Panc1 (cell line): ENCODE measurements at regions not wholly inside any gene's neighbourhood (a gene's known extent, or its start where the extent isn't known, plus 50 kb on each side); places are given as distances from the start of the nearest gene placed in this dataset.

Source experiments
- ATAC-seq: fragments of 200-7000 bp; cut with Tn5 transposase; 2 replicates; pipeline ENCODE4 v1.9.1; 2020; ENCODE audit warnings: mild to moderate bottlenecking, moderate library complexity
- BruUV-seq: library from RNA; stranded (reverse); fragments of 400-500 nt; replicated peaks from 2 replicates; lab custom pipeline; 2021; lab: Mats Ljungman, UMichigan
- CTCF ChIA-PET: fragments of 300-600 bp; sonication (Branson Sonifier 250); formaldehyde crosslinking; loops from one replicate; lab custom pipeline; 2022; ENCODE audit warnings: antibody characterized with exemption; lab: Charles Lee
- POLR2A ChIA-PET: fragments of 300-600 bp; sonication (Branson Sonifier 250); formaldehyde crosslinking; loops from one replicate; lab custom pipeline; 2022; ENCODE audit warnings: antibody characterized with exemption; lab: Charles Lee
- DNase-seq: peaks from one replicate; pipeline ENCODE4 v3.0.0-alpha.2; 2010; ENCODE audit warnings: low read depth, low spot score
- H3K27ac ChIP-seq: 2 replicates; pipeline ENCODE4 v1.5.1; 2011; ENCODE audit warnings: mild to moderate bottlenecking, low read length, inconsistent platforms
- H3K27me3 ChIP-seq: fragments of 200-500 bp; sonication (Bioruptor generic); 2 replicates; pipeline ENCODE4 v1.6.0; 2014; ENCODE audit warnings: low read length, inconsistent platforms; ENCODE audit not compliant: control insufficient read depth, insufficient read depth
- H3K36me3 ChIP-seq: fragments of 200-500 bp; sonication (Bioruptor generic); 2 replicates; pipeline ENCODE4 v1.5.1; 2014; ENCODE audit warnings: inconsistent platforms, mild to moderate bottlenecking, low read length, moderate library complexity; ENCODE audit not compliant: control insufficient read depth, insufficient read depth
- H3K4me1 ChIP-seq: 2 replicates; pipeline ENCODE4 v1.5.1; 2011; ENCODE audit warnings: inconsistent platforms, mild to moderate bottlenecking, low read length, moderate library complexity; ENCODE audit not compliant: control insufficient read depth, insufficient read depth
- H3K4me3 ChIP-seq, 2 experiments: 2 replicates each; pipeline ENCODE4 v1.5.1; 2011 to 2012; ENCODE audit warnings: low read depth in 2 of 2, low read length in 2 of 2, mild to moderate bottlenecking in 2 of 2, inconsistent platforms in 1 of 2, moderate library complexity in 1 of 2
- H3K9me3 ChIP-seq: fragments of 200-500 bp; sonication (Bioruptor generic); 2 replicates; pipeline ENCODE4 v1.5.1; 2014; ENCODE audit warnings: low read depth, mild to moderate bottlenecking, inconsistent platforms, low read length, moderate library complexity; ENCODE audit not compliant: control insufficient read depth, insufficient read depth
- CTCF ChIP-seq: fragments of 450-650 bp; IDR thresholded peaks from 2 replicates; pipeline ENCODE4 v1.5.1; 2017; ENCODE audit warnings: mild to moderate bottlenecking
- POLR2AphosphoS5 ChIP-seq: IDR thresholded peaks from 2 replicates; pipeline ENCODE4 v1.6.1; 2012; ENCODE audit warnings: mild to moderate bottlenecking, low read depth, low read length, moderate library complexity
- REST ChIP-seq, 2 experiments: IDR thresholded peaks; 2 replicates each; pipeline ENCODE4 v1.6.1; 2011 to 2012; ENCODE audit warnings: low read depth in 2 of 2, control low read depth in 1 of 2, low read length in 1 of 2, mild to moderate bottlenecking in 1 of 2, moderate library complexity in 1 of 2; ENCODE audit not compliant: insufficient read depth in 1 of 2
- SIN3A ChIP-seq: IDR thresholded peaks from 2 replicates; pipeline ENCODE4 v1.6.1; 2012; ENCODE audit warnings: low read depth, mild to moderate bottlenecking, low read length, moderate library complexity, borderline replicate concordance; ENCODE audit not compliant: insufficient read depth
- TCF7L2 ChIP-seq: IDR thresholded peaks from 2 replicates; pipeline ENCODE4 v1.6.1; 2011; ENCODE audit warnings: mild to moderate bottlenecking, low read depth, low read length, inconsistent platforms
- in situ Hi-C: cut with HindIII; loops from 2 replicates; pipeline ENCODE4 v1.10.0; 2016; ENCODE audit warnings: low sequenced_read_pairs, low pct_unique_long_range_greater_than_20kb
- intact Hi-C: fragments of 100-400 bp; cut with micrococcal nuclease; formaldehyde crosslinking; loops from one replicate; pipeline ENCODE4 v1.10.0; 2022; ENCODE audit not compliant: unreplicated experiment

- BruUV-seq: no TSS peak
- Histone ChIP-seq H3K27me3 (no peaks in the 10 kb centered on the region), H3K27ac (no peak overlapping the region), H3K9me3 (no peaks in the 10 kb centered on the region), H3K36me3 (no peaks in the 10 kb centered on the region; the same call in 1 of the 2 replicates), H3K4me1 (no peaks in the 10 kb centered on the region), H3K4me3 (no peak overlapping the region)
- no peak for DNase-seq
- in situ Hi-C loops: no loop called here
- TF ChIP-seq POLR2AphosphoS5: no peak
- no peak for TF ChIP-seq CTCF
- TF ChIP-seq SIN3A: no peak
- no peak for TF ChIP-seq REST (IDR thresholded peaks at IDR 0.05; ENCODE audit: insufficient read depth in 1 of 2, low read depth in 2 of 2, low read length in 1 of 2)
- no peak for TF ChIP-seq TCF7L2
- no peak for ATAC-seq
- intact Hi-C loops: no loop called here
- POLR2A ChIA-PET: no interaction called here
- CTCF ChIA-PET: no interaction called here
These were observed 111.8 kb upstream of the SEMA6A start for GRCh38 chr5:116686438-116686837.

GRCh38 chr5:116685931-116686330 lies 111.3 kb upstream of the SEMA6A start:
- Histone ChIP-seq H3K4me1 (no peaks in the 10 kb centered on the region), H3K27me3 (no peaks in the 10 kb centered on the region), H3K4me3 (no peak overlapping the region), H3K36me3 (no peaks in the 10 kb centered on the region; the same call in 1 of the 2 replicates), H3K27ac (no peak overlapping the region), H3K9me3 (no peaks in the 10 kb centered on the region)
- POLR2A ChIA-PET: no interaction called here
- TF ChIP-seq CTCF (no peak), REST (IDR thresholded peaks at IDR 0.05; ENCODE audit: insufficient read depth in 1 of 2, low read depth in 2 of 2, low read length in 1 of 2) (no peak), SIN3A (no peak), TCF7L2 (no peak), POLR2AphosphoS5 (no peak)
- no TSS peak for BruUV-seq
- in situ Hi-C loops (no loop called here), intact Hi-C loops (no loop called here)
- DNase-seq: no peak
- no peak for ATAC-seq
- CTCF ChIA-PET: no interaction called here
